ENCODE measurements at regions not wholly inside any gene's neighbourhood (a gene's known extent, or its start where the extent isn't known, plus 50 kb on each side); places are given as distances from the start of the nearest gene placed in this dataset.

- 96 to 100% (median 96%) methylated on average over 1 of the region's 1 CpG for WGBS, 3 donors
- H3K27ac ChIP-seq (ENCODE audit: low read depth, low read length) = no peak overlapping the region
Observed at GRCh38 chr2:7945026-7945425, 736.8 kb upstream of the ID2 start.

GRCh38 chr2:7950035-7950612 is 731.7 kb upstream of the ID2 start:
- no peak overlapping the region for H3K27ac ChIP-seq (ENCODE audit: low read depth, low read length)
- WGBS, 3 donors = 62 to 78% (median 73%) methylated on average over 13 of the region's 13 CpGs

GRCh38 chr2:7951001-7951400 is 730.9 kb upstream of the ID2 start:
- WGBS, 3 donors = 96 to 99% (median 96%) methylated on average over 5 of the region's 5 CpGs
- H3K27ac ChIP-seq (ENCODE audit: low read depth, low read length) = no peak overlapping the region

- 97 to 100% (median 100%) methylated on average over 1 of the region's 1 CpG for WGBS, 3 donors
- H3K27ac ChIP-seq (ENCODE audit: low read depth, low read length) = no peak overlapping the region
Observed at GRCh38 chr2:7951490-7951889, 730.4 kb upstream of the ID2 start.

GRCh38 chr2:7952046-7952745 is 729.7 kb upstream of the ID2 start:
- no peak overlapping the region for H3K27ac ChIP-seq (ENCODE audit: low read depth, low read length)
- 66 to 77% (median 75%) methylated on average over 15 of the region's 15 CpGs for WGBS, 3 donors

- no peak overlapping the region for H3K27ac ChIP-seq (ENCODE audit: low read depth, low read length)
- 86 to 89% (median 88%) methylated on average over 6 of the region's 6 CpGs for WGBS, 3 donors
Observed at GRCh38 chr2:7953195-7953594, 728.7 kb upstream of the ID2 start.

GRCh38 chr2:7954234-7954633 is 727.6 kb upstream of the ID2 start:
- WGBS, 3 donors = 70 to 73% (median 72%) methylated on average over 4 of the region's 4 CpGs
- no peak overlapping the region for H3K27ac ChIP-seq (ENCODE audit: low read depth, low read length)

GRCh38 chr2:7956126-7956689 is 725.6 kb upstream of the ID2 start:
- no peak overlapping the region for H3K27ac ChIP-seq (ENCODE audit: low read depth, low read length)
- 75 to 91% (median 85%) methylated on average over 6 of the region's 6 CpGs for WGBS, 3 donors

GRCh38 chr2:7961550-7961949 is 720.3 kb upstream of the ID2 start:
- H3K27ac ChIP-seq (ENCODE audit: low read depth, low read length) = no peak overlapping the region
- 50 to 75% (median 69%) methylated on average over 2 of the region's 2 CpGs for WGBS, 3 donors

- WGBS, 3 donors = 89 to 97% (median 90%) methylated on average over 3 of the region's 3 CpGs
- H3K27ac ChIP-seq (ENCODE audit: low read depth, low read length) = no peak overlapping the region
Observed at GRCh38 chr2:7962161-7962560, 719.7 kb upstream of the ID2 start.

- whole genome bisulfite sequencing, 3 donors = 94 to 97% (median 95%) methylated on average over 4 of the region's 4 CpGs
- no peak overlapping the region for H3K27ac ChIP-seq (ENCODE audit: low read depth, low read length)
Observed at GRCh38 chr2:7963787-7964186, 718.1 kb upstream of the ID2 start.

- 33 to 82% (median 75%) methylated on average over 3 of the region's 3 CpGs for WGBS, 3 donors
- H3K27ac ChIP-seq (ENCODE audit: low read depth, low read length) = no peak overlapping the region
Observed at GRCh38 chr2:7966032-7966431, 715.8 kb upstream of the ID2 start.

- 95 to 98% (median 96%) methylated on average over 6 of the region's 6 CpGs for WGBS, 3 donors
- H3K27ac ChIP-seq (ENCODE audit: low read depth, low read length) = no peak overlapping the region
Observed at GRCh38 chr2:7967707-7968405, 714.0 kb upstream of the ID2 start.

GRCh38 chr2:7969756-7970515 is 711.9 kb upstream of the ID2 start:
- WGBS, 3 donors = 83 to 93% (median 86%) methylated on average over 10 of the region's 10 CpGs
- H3K27ac ChIP-seq (ENCODE audit: low read depth, low read length) = no peak overlapping the region

GRCh38 chr2:7971248-7971647 is 710.6 kb upstream of the ID2 start:
- 88 to 94% (median 92%) methylated on average over 2 of the region's 2 CpGs for WGBS, 3 donors
- H3K27ac ChIP-seq (ENCODE audit: low read depth, low read length) = no peak overlapping the region

- 78 to 86% (median 80%) methylated on average over 4 of the region's 4 CpGs for WGBS, 3 donors
- H3K27ac ChIP-seq (ENCODE audit: low read depth, low read length) = no peak overlapping the region
Observed at GRCh38 chr2:7971841-7972240, 710.0 kb upstream of the ID2 start.

- 89 to 91% (median 91%) methylated on average over 7 of the region's 7 CpGs for WGBS, 3 donors
- H3K27ac ChIP-seq (ENCODE audit: low read depth, low read length) = no peak overlapping the region
Observed at GRCh38 chr2:7972670-7973069, 709.2 kb upstream of the ID2 start.

- WGBS, 3 donors = 88 to 93% (median 92%) methylated on average over 8 of the region's 8 CpGs
- no peak overlapping the region for H3K27ac ChIP-seq (ENCODE audit: low read depth, low read length)
Observed at GRCh38 chr2:7973801-7974480, 707.9 kb upstream of the ID2 start.

All from adipose tissue (tissue), 3 donors.